ENCODE measurements at regions not wholly inside any gene's neighbourhood (a gene's known extent, or its start where the extent isn't known, plus 50 kb on each side); places are given as distances from the start of the nearest gene placed in this dataset.

DNA sequence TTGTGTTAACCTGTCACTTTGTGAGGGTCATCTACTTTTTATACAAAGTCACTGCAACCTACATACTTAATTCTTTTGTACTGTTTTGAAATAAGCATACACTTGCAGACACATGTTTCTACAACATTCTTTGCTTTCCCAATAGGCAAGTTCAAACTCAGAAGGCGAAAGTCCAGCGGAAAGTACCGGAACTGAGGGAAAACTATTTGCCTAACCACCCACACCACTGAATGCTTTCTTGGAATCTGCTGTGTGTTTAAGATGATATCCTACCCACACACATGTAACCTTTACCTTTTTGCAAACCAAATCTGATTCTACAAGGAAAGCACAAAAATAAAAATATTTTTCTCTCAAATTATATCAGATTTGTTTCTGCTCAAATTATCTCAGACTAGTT is 139.4 kb upstream of the AGR3 start:
- no peak overlapping the region for H3K14ac ChIP-seq (ENCODE audit: insufficient read depth, low read length)
- no peak overlapping the region for H3K56ac ChIP-seq (ENCODE audit: insufficient read length, low read depth, low read length)
- no peak overlapping the region for H2BK5ac ChIP-seq (ENCODE audit: insufficient read length, low read length)
- H3K27me3 ChIP-seq (ENCODE audit: insufficient read depth, low read length): no peaks in the 10 kb centered on the region
- TF ChIP-seq, protein P1, sequence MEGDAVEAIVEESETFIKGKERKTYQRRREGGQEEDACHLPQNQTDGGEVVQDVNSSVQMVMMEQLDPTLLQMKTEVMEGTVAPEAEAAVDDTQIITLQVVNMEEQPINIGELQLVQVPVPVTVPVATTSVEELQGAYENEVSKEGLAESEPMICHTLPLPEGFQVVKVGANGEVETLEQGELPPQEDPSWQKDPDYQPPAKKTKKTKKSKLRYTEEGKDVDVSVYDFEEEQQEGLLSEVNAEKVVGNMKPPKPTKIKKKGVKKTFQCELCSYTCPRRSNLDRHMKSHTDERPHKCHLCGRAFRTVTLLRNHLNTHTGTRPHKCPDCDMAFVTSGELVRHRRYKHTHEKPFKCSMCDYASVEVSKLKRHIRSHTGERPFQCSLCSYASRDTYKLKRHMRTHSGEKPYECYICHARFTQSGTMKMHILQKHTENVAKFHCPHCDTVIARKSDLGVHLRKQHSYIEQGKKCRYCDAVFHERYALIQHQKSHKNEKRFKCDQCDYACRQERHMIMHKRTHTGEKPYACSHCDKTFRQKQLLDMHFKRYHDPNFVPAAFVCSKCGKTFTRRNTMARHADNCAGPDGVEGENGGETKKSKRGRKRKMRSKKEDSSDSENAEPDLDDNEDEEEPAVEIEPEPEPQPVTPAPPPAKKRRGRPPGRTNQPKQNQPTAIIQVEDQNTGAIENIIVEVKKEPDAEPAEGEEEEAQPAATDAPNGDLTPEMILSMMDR (conservative IDR thresholded peaks at IDR 0.05): no peak
- H2BK20ac ChIP-seq (ENCODE audit: low read depth, low read length, poor library complexity, severe bottlenecking): no peak overlapping the region
- no peak overlapping the region for H3K23ac ChIP-seq (ENCODE audit: insufficient read length, low read depth, low read length)
- no CpG with 5 or more reads among the region's 3 CpGs for WGBS (ENCODE audit: extremely low coverage, insufficient read length, low lambda C conversion rate)
- no peaks in the 10 kb centered on the region for H3K36me3 Mint-ChIP-seq (ENCODE audit: insufficient read depth in 1 of 3, low read depth in 3 of 3)
- H3K4me3 Mint-ChIP-seq: no peak overlapping the region
- H3K4me1 ChIP-seq (ENCODE audit: insufficient read depth, low read length): no peaks in the 10 kb centered on the region
- no peaks in the 10 kb centered on the region for H3K23me2 ChIP-seq (ENCODE audit: insufficient read length, low read depth, low read length, poor library complexity, severe bottlenecking)
- no peak overlapping the region for H2BK15ac ChIP-seq (ENCODE audit: low read depth, low read length)
- H3K27me3 Mint-ChIP-seq (ENCODE audit: low read depth): no peaks in the 10 kb centered on the region
- no peak overlapping the region for H2BK120ac ChIP-seq (ENCODE audit: low read depth, low read length, poor library complexity, severe bottlenecking)
- H3K9me3 ChIP-seq (ENCODE audit: control insufficient read depth, low read depth, low read length): no peaks in the 10 kb centered on the region
- H3K4ac ChIP-seq (ENCODE audit: low read depth, low read length): no peak overlapping the region
- no peak overlapping the region for H4K91ac ChIP-seq (ENCODE audit: insufficient read length, low read depth, low read length)
- no peaks in the 10 kb centered on the region for H3K4me1 Mint-ChIP-seq
- no peak for DNase-seq
- no peak overlapping the region for H3T11ph ChIP-seq (ENCODE audit: low read length)
- no peaks in the 10 kb centered on the region for H3K79me1 ChIP-seq (ENCODE audit: insufficient read depth, low read depth, low read length, poor library complexity, severe bottlenecking)
- no peaks in the 10 kb centered on the region for H3K79me2 ChIP-seq (ENCODE audit: insufficient read depth, low read length)
- H3K27ac ChIP-seq (ENCODE audit: insufficient read length, low read depth, low read length): no peak overlapping the region
- no peak overlapping the region for H4K8ac ChIP-seq (replicated peaks; ENCODE audit: insufficient read length, low read depth, low read length)
- H2BK12ac ChIP-seq (ENCODE audit: insufficient read length, low read depth, low read length): no peak overlapping the region
- no peak overlapping the region for H3K4me2 ChIP-seq (ENCODE audit: insufficient read depth, insufficient read length, low read length)
- no peaks in the 10 kb centered on the region for H3K9me3 Mint-ChIP-seq
- H3K9ac ChIP-seq (ENCODE audit: extremely low read depth, insufficient read length, low read length): no peak overlapping the region
- no peak overlapping the region for H3K18ac ChIP-seq (ENCODE audit: insufficient read length, low read depth, low read length)
- H4K20me1 ChIP-seq (ENCODE audit: control insufficient read depth, insufficient read depth, insufficient read length): no peaks in the 10 kb centered on the region
- H2AK5ac ChIP-seq (ENCODE audit: insufficient read length, low read length): no peak overlapping the region
- H4K5ac ChIP-seq (ENCODE audit: insufficient read length, low read depth, low read length): no peak overlapping the region
- H2AFZ ChIP-seq (ENCODE audit: low read length): no peak overlapping the region
- H3K27ac Mint-ChIP-seq: no peak overlapping the region
